ENCODE measurements at regions not wholly inside any gene's neighbourhood (a gene's known extent, or its start where the extent isn't known, plus 50 kb on each side); places are given as distances from the start of the nearest gene placed in this dataset.

DNA sequence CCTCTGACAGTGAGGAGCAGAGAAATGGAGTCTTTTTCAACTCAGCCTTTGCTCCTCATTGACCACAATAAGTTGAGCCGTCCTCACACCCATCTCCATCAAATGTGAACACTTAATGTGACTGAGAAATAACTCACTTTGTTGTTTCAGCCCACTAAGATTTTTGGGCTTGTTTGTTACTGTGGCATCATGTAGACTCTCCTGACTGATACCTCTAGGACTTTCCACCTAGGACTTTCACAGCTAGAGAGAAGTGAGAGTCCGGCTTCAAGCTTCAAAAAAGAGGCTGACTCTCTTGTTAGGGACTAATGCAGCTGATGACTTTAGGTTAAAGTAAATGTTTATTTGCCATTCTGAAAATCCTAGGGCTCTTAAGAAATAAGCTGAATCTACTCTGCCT is 435.0 kb downstream of the TMEM114 start:
- TF ChIP-seq, protein P1, sequence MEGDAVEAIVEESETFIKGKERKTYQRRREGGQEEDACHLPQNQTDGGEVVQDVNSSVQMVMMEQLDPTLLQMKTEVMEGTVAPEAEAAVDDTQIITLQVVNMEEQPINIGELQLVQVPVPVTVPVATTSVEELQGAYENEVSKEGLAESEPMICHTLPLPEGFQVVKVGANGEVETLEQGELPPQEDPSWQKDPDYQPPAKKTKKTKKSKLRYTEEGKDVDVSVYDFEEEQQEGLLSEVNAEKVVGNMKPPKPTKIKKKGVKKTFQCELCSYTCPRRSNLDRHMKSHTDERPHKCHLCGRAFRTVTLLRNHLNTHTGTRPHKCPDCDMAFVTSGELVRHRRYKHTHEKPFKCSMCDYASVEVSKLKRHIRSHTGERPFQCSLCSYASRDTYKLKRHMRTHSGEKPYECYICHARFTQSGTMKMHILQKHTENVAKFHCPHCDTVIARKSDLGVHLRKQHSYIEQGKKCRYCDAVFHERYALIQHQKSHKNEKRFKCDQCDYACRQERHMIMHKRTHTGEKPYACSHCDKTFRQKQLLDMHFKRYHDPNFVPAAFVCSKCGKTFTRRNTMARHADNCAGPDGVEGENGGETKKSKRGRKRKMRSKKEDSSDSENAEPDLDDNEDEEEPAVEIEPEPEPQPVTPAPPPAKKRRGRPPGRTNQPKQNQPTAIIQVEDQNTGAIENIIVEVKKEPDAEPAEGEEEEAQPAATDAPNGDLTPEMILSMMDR (IDR thresholded peaks at IDR 0.05; ENCODE audit: low read depth, low read length, missing control alignments) = no peak
- H3K36me3 ChIP-seq (replicated peaks) = no peaks in the 10 kb centered on the region
- DNase-seq = no peak
- no peaks in the 10 kb centered on the region for H3K27me3 ChIP-seq (replicated peaks)
- in situ Hi-C loops (cut with HindIII; ENCODE audit: low pct_ligation_motif_present, low sequenced_read_pairs) = no loop called here
- H3K4me3 ChIP-seq (ENCODE audit: low read depth, low read length) = no peak overlapping the region
- H3K27ac ChIP-seq = no peak overlapping the region

DNA sequence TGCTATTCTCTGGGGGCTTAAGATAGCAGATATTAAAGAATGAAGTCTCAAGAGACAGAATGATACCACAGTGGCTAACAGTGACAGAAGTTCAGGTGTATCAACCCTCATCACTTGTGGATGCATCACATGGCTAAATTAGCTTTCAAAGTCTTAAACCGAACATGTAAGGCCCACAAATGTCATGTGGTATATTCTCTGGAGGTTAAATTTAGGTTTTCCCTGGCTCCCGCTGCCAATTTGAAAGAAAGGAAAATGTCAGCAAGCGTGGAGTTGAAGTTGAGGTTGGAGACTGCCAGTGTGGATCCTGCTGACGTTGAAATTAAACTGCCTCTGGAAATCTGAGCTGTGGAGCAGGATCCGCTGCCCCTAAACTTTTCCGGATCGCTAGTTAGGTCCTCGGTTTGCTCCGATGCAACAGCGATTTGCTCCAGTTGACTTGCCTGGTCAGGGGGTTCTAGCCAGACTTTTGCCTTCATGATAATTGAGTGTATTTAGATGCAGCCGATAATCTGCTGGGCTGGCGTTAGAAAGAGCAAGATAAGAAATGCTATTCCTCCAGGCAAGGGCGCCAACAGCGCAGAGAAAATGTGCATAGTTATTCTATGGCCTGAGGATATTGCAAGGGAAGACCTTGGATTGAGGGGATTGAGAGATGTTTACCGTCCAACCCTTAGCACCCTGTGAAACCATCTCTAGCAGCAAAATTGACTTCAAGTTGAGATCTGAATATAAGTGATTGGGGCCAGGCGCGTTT is 443.9 kb downstream of the TMEM114 start:
- no peaks in the 10 kb centered on the region for H3K27me3 ChIP-seq (replicated peaks)
- TF ChIP-seq, protein P1 (IDR thresholded peaks at IDR 0.05; ENCODE audit: low read depth, low read length, missing control alignments) = no peak
- H3K4me3 ChIP-seq (ENCODE audit: low read depth, low read length) = no peak overlapping the region
- in situ Hi-C loops (cut with HindIII; ENCODE audit: low pct_ligation_motif_present, low sequenced_read_pairs) = no loop called here
- no peak overlapping the region for H3K27ac ChIP-seq
- no peaks in the 10 kb centered on the region for H3K36me3 ChIP-seq (replicated peaks)
- no peak for DNase-seq

DNA sequence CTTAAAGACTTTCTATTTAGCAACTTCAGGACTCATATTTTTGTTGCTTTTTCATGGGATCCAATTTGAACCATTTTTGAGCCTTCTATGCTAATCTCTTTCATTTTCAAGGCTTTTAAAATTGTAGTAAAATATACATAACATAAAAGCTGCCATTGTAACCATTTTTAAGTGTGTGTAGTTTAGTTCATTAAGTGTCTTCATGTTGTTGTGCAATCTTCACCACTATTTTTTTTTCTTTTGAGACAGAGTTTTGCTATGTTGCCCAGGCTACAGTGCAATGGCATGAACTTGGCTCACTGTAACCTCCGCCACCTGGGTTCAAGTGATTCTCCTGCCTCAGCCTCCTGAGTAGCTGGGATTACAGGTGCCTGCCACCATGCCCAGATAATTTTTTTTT is 451.6 kb downstream of the TMEM114 start:
- in situ Hi-C loops (cut with HindIII; ENCODE audit: low pct_ligation_motif_present, low sequenced_read_pairs) = no loop called here

DNA sequence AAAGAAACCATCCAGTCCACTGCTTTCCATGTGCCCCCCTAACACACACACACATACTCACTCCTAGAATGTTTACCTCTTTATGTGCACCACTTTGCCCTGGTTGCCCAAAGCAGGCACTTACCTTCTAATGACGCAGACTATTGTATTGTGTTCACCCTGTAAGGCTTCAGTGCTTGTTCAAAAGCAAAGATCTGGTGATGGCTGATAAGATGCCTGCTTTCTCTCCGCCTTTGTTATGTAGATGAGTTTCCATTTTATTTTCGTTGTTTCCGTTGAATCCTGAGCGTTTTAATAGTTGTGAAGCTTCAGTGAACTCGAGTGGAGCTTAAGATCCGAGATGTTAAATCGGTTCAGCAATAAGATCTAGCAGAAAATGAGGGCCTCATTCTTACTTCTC is 452.7 kb downstream of the TMEM114 start:
- H3K27ac ChIP-seq = no peak overlapping the region
- TF ChIP-seq, protein P1 (IDR thresholded peaks at IDR 0.05; ENCODE audit: low read depth, low read length, missing control alignments) = no peak
- H3K36me3 ChIP-seq (replicated peaks) = no peaks in the 10 kb centered on the region
- H3K4me3 ChIP-seq (ENCODE audit: low read depth, low read length) = no peak overlapping the region
- in situ Hi-C loops (cut with HindIII; ENCODE audit: low pct_ligation_motif_present, low sequenced_read_pairs) = no loop called here
- no peaks in the 10 kb centered on the region for H3K27me3 ChIP-seq (replicated peaks)
- no peak for DNase-seq

More for the DNA sequence above, 451.6 kb downstream of the TMEM114 start:
- Histone ChIP-seq H3K27ac (no peak overlapping the region), H3K27me3 (replicated peaks) (no peaks in the 10 kb centered on the region), H3K4me3 (ENCODE audit: low read depth, low read length) (no peak overlapping the region), H3K36me3 (replicated peaks) (no peaks in the 10 kb centered on the region)
- no peak for DNase-seq
- TF ChIP-seq, protein P1 (IDR thresholded peaks at IDR 0.05; ENCODE audit: low read depth, low read length, missing control alignments) = no peak

DNA sequence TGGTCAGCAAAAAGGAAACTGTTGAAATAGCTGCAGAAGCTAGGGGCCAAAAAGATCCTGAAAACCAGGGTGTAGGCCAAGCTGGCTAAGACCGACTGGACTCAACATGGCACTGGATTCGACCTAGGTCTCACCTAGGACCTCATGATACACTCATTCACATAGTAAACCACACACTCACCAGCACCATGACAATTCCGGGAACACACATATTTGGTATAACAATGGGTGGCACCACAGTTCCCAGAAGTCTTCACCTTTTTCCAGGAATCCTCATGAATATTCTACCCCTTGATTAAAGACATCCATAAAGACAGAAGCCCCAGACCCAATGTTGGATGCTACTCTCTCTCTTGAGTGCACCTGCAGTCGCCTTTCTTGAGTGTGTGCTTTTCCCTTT is 460.1 kb downstream of the TMEM114 start:
- H3K4me3 ChIP-seq (ENCODE audit: low read depth, low read length) = no peak overlapping the region
- no peak overlapping the region for H3K27ac ChIP-seq
- H3K36me3 ChIP-seq (replicated peaks) = no peaks in the 10 kb centered on the region
- H3K27me3 ChIP-seq (replicated peaks) = no peaks in the 10 kb centered on the region
- DNase-seq = no peak
- TF ChIP-seq, protein P1 (IDR thresholded peaks at IDR 0.05; ENCODE audit: low read depth, low read length, missing control alignments) = no peak
- in situ Hi-C loops (cut with HindIII; ENCODE audit: low pct_ligation_motif_present, low sequenced_read_pairs) = no loop called here

DNA sequence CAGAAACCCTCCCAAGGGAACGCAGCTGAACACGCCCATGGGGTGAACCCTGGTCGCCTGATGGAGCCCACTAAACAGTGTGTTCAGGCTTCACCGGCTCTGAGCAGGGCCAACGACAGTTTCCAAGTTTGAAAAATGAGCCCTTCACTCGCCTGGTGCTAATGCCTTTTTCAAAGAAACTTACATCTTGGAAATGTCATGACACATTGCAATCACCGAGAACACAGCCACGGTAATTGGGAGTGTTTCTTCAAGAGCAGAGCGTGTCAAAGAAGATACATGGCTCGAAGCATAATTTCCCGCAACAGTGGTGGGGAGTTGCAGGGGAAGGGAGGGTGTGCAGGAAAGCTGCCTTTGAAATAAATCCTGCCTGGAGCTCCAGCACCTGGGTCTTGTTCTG is 463.2 kb downstream of the TMEM114 start:
- Histone ChIP-seq H3K36me3 (replicated peaks) (no peaks in the 10 kb centered on the region), H3K27me3 (replicated peaks) (no peaks in the 10 kb centered on the region), H3K4me3 (ENCODE audit: low read depth, low read length) (no peak overlapping the region), H3K27ac (no peak overlapping the region)
- no peak for DNase-seq
- in situ Hi-C loops (cut with HindIII; ENCODE audit: low pct_ligation_motif_present, low sequenced_read_pairs) = no loop called here
- TF ChIP-seq, protein P1 (IDR thresholded peaks at IDR 0.05; ENCODE audit: low read depth, low read length, missing control alignments) = no peak

Data from brain microvascular endothelial cell (primary cell).